Mucosa of gallbladder (tissue), 1 donor: ENCODE measurements at regions not wholly inside any gene's neighbourhood (a gene's known extent, or its start where the extent isn't known, plus 50 kb on each side); places are given as distances from the start of the nearest gene placed in this dataset.

ENCODE experiments used
- DNase-seq: peaks from one replicate; pipeline ENCODE4 v3.0.0-alpha.2; 2020; ENCODE audit warnings: low spot score
- donor health status: DM: no; HTN: no; CAD: no.

DNA sequence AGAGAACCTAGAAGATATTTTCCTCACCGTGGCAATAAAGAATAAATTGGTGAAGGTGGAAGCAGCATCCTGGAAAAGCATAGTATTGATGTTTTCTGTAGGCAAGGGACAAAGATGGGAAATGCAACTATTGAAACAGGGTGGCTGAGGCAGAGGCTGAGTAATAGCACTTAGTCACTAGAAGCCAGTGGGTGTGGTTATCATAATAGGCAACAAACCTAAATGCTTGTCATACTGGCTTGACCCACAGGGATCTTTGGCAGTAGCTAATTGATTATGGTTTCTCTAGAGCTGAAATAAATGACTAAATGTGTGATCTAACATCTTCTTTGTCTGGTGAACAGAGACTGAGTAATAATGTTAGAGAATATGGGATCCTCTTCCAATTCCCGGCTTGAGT is 353.6 kb upstream of the RPS6KA3 start:
- no peak for DNase-seq

DNA sequence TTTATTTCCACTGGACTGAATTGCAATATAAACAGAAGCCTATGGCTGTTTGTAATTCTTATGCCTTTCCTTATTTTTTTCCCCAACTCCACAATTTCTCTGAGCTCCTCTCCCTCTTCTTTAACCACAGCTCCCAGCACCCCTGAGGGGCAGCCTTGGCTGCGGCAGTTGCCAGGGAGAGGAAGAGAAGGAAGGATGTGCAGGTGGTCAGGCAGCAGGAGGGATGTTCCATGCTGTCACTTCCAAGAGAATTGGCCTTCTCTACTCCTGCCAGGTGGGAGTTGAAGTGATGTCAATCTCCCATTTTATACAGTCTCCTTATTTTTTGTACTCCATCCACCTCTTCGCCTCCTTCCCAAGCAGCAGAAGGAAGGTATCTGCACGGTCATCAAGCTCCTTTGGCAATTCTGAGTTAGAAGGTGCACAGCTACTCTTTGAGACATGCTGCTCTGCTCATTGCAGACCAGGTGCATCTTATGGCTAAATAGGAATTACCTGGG is 343.3 kb upstream of the RPS6KA3 start:
- no peak for DNase-seq

DNA sequence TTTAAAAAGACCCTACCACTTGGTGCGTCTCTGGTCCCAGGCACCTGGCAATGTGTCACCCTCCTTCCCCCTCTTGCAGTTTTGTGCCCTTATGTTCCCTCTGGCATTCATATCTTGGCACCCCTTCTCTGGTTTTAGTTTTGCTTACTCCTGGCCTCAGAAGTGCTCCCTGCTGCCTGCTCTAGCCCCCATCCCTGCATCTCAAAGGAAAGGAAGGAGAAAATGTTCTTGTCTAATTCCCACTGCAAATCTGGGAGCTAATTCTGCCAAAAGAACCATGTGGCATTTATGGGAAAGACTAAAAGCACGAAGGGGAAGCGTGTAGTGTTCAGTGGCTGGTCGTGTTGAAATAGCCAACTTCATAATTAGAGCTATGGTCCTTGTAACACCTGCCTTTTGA is 340.1 kb upstream of the RPS6KA3 start:
- DNase-seq, result no peak

DNA sequence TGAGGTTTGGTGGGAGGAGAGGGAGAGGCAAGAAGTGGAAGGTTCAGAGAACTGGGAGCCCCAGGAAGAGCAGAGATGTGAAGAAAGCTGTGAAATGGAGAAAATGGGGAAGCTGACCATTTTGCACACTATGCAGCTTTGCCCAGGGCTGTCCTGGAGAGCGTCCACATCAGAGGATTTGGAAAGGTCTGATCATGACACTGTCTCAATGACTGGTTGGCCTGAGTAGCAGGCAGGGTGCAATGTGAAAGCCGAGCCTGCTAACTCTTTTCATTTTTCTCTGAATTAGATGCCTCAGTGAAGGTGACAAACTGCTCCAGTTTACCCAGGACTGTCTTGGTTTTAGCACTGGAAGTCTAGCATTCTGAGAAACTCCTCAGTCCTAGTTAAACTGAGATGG is 330.1 kb upstream of the RPS6KA3 start:
- DNase-seq, result no peak

DNA sequence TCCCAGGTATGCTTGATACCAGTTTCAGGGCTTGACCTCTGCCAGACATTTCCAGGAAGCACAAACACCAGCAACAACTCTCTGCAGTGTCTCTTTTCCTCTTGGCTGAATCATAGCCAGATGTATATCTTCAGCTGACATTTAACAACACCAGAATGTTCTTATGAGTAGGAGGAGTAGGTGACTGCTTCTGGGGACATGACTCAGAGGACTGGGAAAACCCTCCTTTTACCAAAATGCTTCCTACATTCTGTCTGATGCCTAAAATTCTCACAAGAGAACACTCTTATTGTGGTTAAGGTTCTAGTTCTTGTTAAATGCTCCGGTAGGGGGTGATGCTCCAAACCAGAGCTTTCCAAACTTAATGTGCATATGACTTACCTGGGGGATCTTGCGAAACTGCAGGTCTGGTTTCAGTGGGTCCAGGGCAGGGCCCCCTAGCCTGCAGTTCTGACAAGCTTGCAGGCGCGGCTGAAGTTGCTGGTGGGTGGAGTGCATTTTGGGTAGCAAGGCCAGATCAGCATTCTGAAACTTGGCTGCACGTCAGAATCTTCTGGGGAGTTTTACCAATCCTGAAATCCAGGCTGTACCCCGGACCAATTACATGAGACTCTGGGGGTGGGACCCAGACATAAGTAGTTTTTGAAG is 329.3 kb upstream of the RPS6KA3 start:
- DNase-seq, result no peak

- no peak for DNase-seq
Observed at GRCh38 chrX:20594985-20595384, 328.3 kb upstream of the RPS6KA3 start.

DNA sequence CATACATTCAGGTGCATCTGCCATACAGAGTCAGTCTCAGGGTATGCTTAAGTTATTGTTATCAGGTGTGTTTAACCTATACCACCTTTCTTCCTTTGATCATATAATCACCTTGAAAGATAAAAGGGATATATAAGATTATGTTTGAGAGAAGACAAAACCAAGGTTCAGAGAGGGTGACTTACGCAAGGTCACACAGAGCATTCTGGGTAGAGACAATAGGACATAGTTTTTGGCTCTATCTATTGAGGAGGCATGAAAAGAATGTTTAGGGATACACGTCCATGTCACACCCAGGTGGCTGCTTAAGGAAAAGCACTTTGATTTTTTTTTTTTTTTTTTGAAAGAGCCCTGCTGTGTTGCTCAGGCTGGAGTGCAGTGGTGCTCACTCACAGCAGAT is 327.1 kb upstream of the RPS6KA3 start:
- no peak for DNase-seq

DNA sequence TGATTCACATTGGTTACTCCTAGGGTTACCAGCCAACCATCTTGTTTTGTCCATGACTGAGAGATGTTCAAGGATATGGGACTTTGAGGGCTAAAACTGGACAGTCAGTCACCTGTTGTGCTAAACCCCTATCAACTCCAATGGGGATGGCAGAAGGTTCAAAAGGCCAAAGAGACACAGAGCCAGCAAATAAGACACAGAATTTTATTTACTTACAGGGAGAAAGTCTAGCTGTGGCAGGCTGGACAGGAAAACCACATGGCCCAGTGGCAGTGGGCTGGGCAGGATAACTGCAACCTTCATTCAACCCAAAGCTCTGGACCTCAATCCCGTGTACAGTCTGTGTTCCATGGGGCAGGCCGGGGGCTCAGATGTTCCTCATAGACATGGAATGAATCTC is 326.7 kb upstream of the RPS6KA3 start:
- DNase-seq, result no peak

DNA sequence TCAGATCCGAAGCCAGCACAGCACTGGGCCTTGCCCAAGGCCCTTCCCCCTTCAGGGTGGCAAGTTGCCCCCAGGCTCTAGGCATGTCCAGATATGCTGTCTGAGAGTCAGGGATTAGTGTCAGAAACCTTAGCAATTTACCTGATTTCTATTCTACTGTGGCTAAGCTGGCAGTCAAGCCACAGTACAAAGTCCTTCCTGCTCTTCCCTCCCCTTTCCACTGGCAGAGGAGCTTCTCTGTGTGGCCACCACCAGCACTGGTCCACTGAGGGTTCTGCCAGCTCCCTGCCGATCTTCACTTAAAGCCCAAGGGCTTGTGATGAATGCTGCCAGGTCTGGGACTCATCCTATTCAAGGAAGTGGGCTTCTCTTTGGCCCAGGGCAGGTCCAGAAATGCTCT is 324.5 kb upstream of the RPS6KA3 start:
- no peak for DNase-seq

DNA sequence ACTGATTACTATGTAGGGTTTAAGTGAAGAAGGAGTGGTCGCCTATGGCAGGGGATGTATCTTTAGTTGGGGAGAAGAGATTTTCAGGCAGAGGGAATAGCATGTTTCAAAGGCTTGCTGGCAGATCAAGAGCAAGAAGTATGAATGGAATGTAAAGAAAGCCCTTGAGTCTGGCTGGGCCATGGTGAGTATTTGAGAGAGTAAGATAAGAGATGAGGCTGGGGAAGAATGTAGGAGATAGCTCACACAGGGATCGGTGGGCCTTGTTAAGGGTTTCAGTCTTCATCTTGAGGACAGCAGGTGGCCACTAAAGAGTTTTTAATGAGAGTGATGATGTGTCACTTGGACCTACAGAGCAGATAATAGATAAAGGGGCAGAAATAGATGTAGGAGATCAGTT is 319.1 kb upstream of the RPS6KA3 start:
- no peak for DNase-seq

DNA sequence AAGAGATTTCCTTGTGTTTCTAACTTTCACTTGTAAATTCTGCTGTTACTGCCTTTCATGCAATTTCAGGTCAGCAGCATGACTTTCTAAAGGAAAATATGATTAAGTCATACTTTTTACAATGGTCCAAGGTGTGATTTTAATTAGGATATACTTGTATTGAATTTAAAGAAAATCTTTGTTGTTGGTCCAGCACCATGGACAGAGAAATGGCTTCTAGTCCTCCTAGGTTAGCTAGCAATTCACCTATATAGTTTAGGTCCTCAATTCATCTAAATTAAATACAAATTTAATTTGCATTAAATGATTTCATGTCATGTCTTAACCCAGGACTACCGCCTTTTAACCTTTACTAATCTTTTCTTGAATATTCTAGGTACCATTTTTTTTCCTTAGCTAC is 304.9 kb upstream of the RPS6KA3 start:
- no peak for DNase-seq

DNA sequence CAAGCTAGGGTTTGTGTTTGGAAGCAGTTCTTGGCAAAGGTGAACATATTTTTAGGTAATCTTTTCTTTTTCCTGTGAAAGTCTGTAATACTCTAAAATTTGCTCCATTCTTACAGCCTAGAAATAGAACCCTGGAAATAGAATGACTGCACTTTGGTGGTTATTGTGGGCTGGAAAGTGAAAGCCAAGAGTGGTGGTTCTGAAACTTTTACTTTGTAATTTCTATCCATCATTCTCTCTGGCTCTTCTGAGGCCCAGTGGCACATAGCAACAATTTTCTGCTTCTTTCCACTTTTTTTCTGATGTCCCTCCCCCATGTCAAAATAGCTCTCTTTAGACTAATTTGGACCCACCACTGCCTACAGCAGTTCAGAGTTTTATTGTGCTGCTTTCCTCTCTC is 300.4 kb upstream of the RPS6KA3 start:
- DNase-seq, result no peak

GRCh38 chrX:20547611-20548051 is 280.9 kb upstream of the RPS6KA3 start:
- peak; percentile 14 for DNase-seq

GRCh38 chrX:20545538-20545937 is 278.8 kb upstream of the RPS6KA3 start:
- DNase-seq, result no peak

DNA sequence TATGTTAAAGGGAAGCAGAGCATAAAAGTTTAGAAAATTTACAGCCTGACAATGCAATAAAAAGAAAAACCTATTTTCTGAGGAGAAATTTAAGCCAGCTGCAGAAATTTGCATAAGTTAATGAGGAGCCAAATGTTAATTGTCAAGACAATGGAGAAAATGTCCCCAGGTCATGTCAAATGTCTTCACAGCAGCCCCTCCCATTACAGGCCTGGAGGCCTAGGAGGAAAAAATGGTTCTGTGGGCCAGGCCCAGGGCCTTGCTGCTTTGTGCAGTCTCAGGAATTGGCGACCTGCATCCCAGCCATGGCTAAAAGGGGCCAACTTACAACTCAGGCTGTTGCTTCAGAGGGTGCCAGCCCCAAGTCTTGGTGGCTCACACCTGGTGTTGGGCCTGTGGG is 275.4 kb upstream of the RPS6KA3 start:
- DNase-seq, result no peak

DNA sequence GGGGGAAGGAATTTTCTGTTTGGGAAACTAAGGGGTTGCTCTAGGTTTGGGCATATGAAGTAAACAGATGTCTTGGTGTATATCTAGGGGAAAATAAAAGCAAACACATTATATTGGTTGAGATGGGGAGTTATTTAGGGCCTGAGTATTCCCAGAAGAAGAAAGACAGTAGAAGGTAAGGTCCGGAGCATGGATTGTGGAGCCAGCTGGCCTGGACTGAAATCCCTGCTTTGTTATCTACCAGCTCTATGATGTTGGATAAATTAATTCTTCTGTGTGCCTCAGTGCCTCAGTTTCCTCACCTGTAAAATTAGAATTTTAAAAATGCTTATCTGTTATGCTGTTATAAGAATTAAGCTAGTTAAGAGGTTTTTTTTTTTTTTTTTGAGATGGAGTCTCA is 272.3 kb upstream of the RPS6KA3 start:
- no peak for DNase-seq

DNA sequence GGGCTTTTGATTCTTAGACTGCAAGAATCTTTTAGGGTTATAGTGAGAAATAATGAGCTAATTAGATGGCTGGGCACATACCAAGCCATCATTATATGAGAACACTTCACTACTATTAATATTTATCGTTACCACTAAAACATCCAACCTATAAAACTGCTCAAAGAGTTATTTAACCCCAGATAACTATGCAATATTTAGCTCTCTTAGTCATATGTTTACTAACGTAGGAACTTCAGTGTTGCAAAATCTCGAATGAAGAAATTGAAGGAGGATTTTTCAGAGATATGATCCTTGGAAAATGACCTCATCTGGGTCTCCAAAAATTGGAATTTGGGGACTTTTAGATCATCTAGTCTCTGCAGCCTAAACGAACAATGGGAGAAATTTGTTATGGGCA is 265.0 kb upstream of the RPS6KA3 start:
- no peak for DNase-seq

DNA sequence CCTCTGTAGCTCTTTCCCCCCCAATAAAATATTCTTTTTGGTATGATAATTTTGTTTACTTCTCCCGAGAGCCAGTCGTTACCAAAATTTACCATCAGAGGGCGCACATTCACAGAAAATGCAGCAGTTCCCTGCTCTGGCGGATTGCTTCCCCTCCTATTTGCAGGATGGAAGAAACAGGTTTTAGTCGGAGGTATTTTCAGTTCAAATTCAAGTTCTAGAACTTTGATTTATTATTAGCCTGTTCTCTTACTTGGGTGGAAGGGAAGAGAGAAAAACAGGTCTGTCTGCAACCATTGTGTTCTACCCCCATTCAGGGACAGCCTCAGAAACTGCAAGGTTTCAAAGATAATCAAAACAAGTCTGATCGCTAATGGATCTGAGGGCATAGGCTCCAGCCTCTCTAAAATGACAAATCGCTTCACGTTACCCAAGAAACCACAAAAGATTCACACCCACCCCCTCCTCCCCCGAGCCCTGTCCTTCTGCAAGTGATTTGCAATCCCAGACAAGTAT is 263.8 kb upstream of the RPS6KA3 start:
- peak; percentile 65 for DNase-seq

GRCh38 chrX:20529711-20530110 is 263.0 kb upstream of the RPS6KA3 start:
- DNase-seq, result no peak

- no peak for DNase-seq
Observed at GRCh38 chrX:20529301-20529700, 262.6 kb upstream of the RPS6KA3 start.

- no peak for DNase-seq
Observed at GRCh38 chrX:20527558-20528011, 260.9 kb upstream of the RPS6KA3 start.

GRCh38 chrX:20527041-20527440 is 260.3 kb upstream of the RPS6KA3 start:
- DNase-seq, result no peak

- no peak for DNase-seq
Observed at GRCh38 chrX:20523626-20524312, 257.1 kb upstream of the RPS6KA3 start.
